ENCODE measurements at regions not wholly inside any gene's neighbourhood (a gene's known extent, or its start where the extent isn't known, plus 50 kb on each side); places are given as distances from the start of the nearest gene placed in this dataset.

GRCh38 chr16:74190292-74190691, 106.3 kb upstream of the PSMD7 start:
- no peak for TF ChIP-seq POLR2A (IDR thresholded peaks at IDR 0.05)
- TF ChIP-seq POLR2AphosphoS5 (IDR thresholded peaks at IDR 0.05): no peak
- TF ChIP-seq, protein P1, sequence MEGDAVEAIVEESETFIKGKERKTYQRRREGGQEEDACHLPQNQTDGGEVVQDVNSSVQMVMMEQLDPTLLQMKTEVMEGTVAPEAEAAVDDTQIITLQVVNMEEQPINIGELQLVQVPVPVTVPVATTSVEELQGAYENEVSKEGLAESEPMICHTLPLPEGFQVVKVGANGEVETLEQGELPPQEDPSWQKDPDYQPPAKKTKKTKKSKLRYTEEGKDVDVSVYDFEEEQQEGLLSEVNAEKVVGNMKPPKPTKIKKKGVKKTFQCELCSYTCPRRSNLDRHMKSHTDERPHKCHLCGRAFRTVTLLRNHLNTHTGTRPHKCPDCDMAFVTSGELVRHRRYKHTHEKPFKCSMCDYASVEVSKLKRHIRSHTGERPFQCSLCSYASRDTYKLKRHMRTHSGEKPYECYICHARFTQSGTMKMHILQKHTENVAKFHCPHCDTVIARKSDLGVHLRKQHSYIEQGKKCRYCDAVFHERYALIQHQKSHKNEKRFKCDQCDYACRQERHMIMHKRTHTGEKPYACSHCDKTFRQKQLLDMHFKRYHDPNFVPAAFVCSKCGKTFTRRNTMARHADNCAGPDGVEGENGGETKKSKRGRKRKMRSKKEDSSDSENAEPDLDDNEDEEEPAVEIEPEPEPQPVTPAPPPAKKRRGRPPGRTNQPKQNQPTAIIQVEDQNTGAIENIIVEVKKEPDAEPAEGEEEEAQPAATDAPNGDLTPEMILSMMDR (IDR thresholded peaks at IDR 0.05): no peak
- TF ChIP-seq EP300 (IDR thresholded peaks at IDR 0.05; ENCODE audit: low read depth): no peak
- in situ Hi-C loops (cut with MboI; ENCODE audit: low pct_ligation_motif_present in 1 of 4, low pct_unique_long_range_greater_than_20kb in 1 of 4, low sequenced_read_pairs in 3 of 4): no loop called here
- no peak overlapping the region for H3K27ac ChIP-seq
- intact Hi-C loops (cut with DNase I; ENCODE audit: low total_unique reads): no loop called here
- H3K4me1 ChIP-seq: no peaks in the 10 kb centered on the region
- H3K9me3 ChIP-seq: no peaks in the 10 kb centered on the region
- no peaks in the 10 kb centered on the region for H3K27me3 ChIP-seq
- H3K36me3 ChIP-seq: no peaks in the 10 kb centered on the region
- H3K4me3 ChIP-seq: no peak overlapping the region
- DNase-seq: no peak

- in situ Hi-C loops (cut with MboI; ENCODE audit: low pct_ligation_motif_present in 1 of 4, low pct_unique_long_range_greater_than_20kb in 1 of 4, low sequenced_read_pairs in 3 of 4) (no loop called here), intact Hi-C loops (cut with DNase I; ENCODE audit: low total_unique reads) (no loop called here)
- H3K9me3 ChIP-seq: no peaks in the 10 kb centered on the region
- TF ChIP-seq EP300 (IDR thresholded peaks at IDR 0.05; ENCODE audit: low read depth) (no peak), POLR2AphosphoS5 (IDR thresholded peaks at IDR 0.05) (no peak), POLR2A (IDR thresholded peaks at IDR 0.05) (no peak)
- TF ChIP-seq, protein P1 (IDR thresholded peaks at IDR 0.05): no peak
- no peak overlapping the region for H3K4me3 ChIP-seq
- H3K27ac ChIP-seq: no peak overlapping the region
- no peaks in the 10 kb centered on the region for H3K36me3 ChIP-seq
- H3K27me3 ChIP-seq: no peaks in the 10 kb centered on the region
- no peak for DNase-seq
- no peaks in the 10 kb centered on the region for H3K4me1 ChIP-seq
- whole genome bisulfite sequencing, 2 donors (ENCODE audit: low coverage in 1 of 2): 88 to 91% methylated on average over 4 of the region's 4 CpGs
These were observed 107.8 kb upstream of the PSMD7 start for GRCh38 chr16:74188856-74189255.

DNA sequence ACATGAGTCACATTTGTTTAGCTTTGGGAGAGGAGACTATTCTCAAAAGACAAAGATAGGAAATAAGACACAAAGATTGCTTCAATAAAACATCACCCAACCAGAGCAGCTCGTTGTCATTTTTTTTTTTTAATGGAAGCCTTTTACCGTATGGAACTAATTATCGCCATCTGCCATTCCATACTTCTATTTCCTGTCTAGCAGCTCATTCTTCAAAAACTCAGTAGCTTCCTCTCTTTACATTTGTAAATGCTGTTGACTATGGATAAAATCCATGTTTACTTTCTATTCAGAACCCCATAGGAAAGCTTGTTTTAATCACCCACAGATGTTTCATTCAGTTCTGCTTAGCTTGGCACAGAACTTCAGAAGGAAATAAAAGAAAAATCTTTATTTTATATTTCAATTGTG, 110.0 kb upstream of the PSMD7 start:
- 41 to 55% methylated on average over 3 of the region's 3 CpGs for WGBS, 2 donors (ENCODE audit: low coverage in 1 of 2)
- Histone ChIP-seq H3K4me1 (no peaks in the 10 kb centered on the region), H3K27me3 (no peaks in the 10 kb centered on the region), H3K27ac (no peak overlapping the region), H3K4me3 (no peak overlapping the region), H3K36me3 (no peaks in the 10 kb centered on the region), H3K9me3 (peaks cover 0 to 5% of the 10 kb centered on the region in 2 donors)
- TF ChIP-seq POLR2A (IDR thresholded peaks at IDR 0.05): no peak
- TF ChIP-seq POLR2AphosphoS5 (IDR thresholded peaks at IDR 0.05): no peak
- TF ChIP-seq, protein P1 (IDR thresholded peaks at IDR 0.05): no peak
- TF ChIP-seq EP300 (IDR thresholded peaks at IDR 0.05; ENCODE audit: low read depth): no peak
- intact Hi-C loops (cut with DNase I; ENCODE audit: low total_unique reads): loop anchor here (2.0 kb wide), 1 partner anchor 70 kb away; no protein-coding TSS in a partner anchor
- in situ Hi-C loops (cut with MboI; ENCODE audit: low pct_ligation_motif_present in 1 of 4, low pct_unique_long_range_greater_than_20kb in 1 of 4, low sequenced_read_pairs in 3 of 4): no loop called here
- DNase-seq: no peak

- Histone ChIP-seq H3K4me3 (no peak overlapping the region), H3K4me1 (no peaks in the 10 kb centered on the region), H3K9me3 (peaks cover 0 to 5% of the 10 kb centered on the region in 2 donors), H3K36me3 (no peaks in the 10 kb centered on the region), H3K27ac (no peak overlapping the region), H3K27me3 (no peaks in the 10 kb centered on the region)
- intact Hi-C loops (cut with DNase I; ENCODE audit: low total_unique reads) (no loop called here), in situ Hi-C loops (cut with MboI; ENCODE audit: low pct_ligation_motif_present in 1 of 4, low pct_unique_long_range_greater_than_20kb in 1 of 4, low sequenced_read_pairs in 3 of 4) (no loop called here)
- DNase-seq: no peak
- TF ChIP-seq, protein P1 (IDR thresholded peaks at IDR 0.05): no peak
- TF ChIP-seq POLR2AphosphoS5 (IDR thresholded peaks at IDR 0.05): no peak
- TF ChIP-seq POLR2A (IDR thresholded peaks at IDR 0.05): no peak
- no peak for TF ChIP-seq EP300 (IDR thresholded peaks at IDR 0.05; ENCODE audit: low read depth)
- WGBS, 2 donors (ENCODE audit: low coverage in 1 of 2): 69 to 91% methylated on average over 5 of the region's 5 CpGs
These were observed 111.8 kb upstream of the PSMD7 start for GRCh38 chr16:74184839-74185238.
